Hepatocyte (in vitro differentiated cells): ENCODE measurements at regions not wholly inside any gene's neighbourhood (a gene's known extent, or its start where the extent isn't known, plus 50 kb on each side); places are given as distances from the start of the nearest gene placed in this dataset.

ENCODE experiments used
- DNase-seq: peaks from one replicate; pipeline ENCODE4 v3.0.0-alpha.2; 2016; ENCODE audit warnings: low spot score
- H2AFZ ChIP-seq: fragments of 200-600 bp; sonication (generic); 2 replicates; pipeline ENCODE4 v1.6.0; 2016; ENCODE audit warnings: antibody characterized with exemption, mild to moderate bottlenecking
- H3K27ac ChIP-seq: fragments of 200-600 bp; sonication (generic); 2 replicates; pipeline ENCODE4 v1.5.1; 2016; ENCODE audit warnings: mild to moderate bottlenecking
- H3K27me3 ChIP-seq: fragments of 200-600 bp; sonication (generic); 2 replicates; pipeline ENCODE4 v1.6.1; 2016
- H3K36me3 ChIP-seq: fragments of 200-600 bp; sonication (generic); replicated peaks from 2 replicates; pipeline ENCODE4 v1.5.1; 2016; ENCODE audit warnings: low read depth; ENCODE audit not compliant: insufficient read depth
- H3K4me1 ChIP-seq: fragments of 200-600 bp; sonication (generic); 2 replicates; pipeline ENCODE4 v1.5.1; 2016; ENCODE audit warnings: mild to moderate bottlenecking, moderate library complexity; ENCODE audit not compliant: insufficient read depth
- H3K4me2 ChIP-seq: fragments of 200-600 bp; sonication (generic); 2 replicates; pipeline ENCODE4 v1.6.0; 2016
- H3K4me3 ChIP-seq: fragments of 200-600 bp; sonication (generic); 2 replicates; pipeline ENCODE4 v1.5.1; 2016; ENCODE audit warnings: mild to moderate bottlenecking
- H3K79me2 ChIP-seq: fragments of 200-600 bp; sonication (generic); 2 replicates; pipeline ENCODE4 v1.6.0; 2017; ENCODE audit warnings: mild to moderate bottlenecking
- H3K9me2 ChIP-seq: fragments of 200-600 bp; sonication (generic); replicated peaks from 2 replicates; pipeline ENCODE4 v1.6.0; 2017; ENCODE audit warnings: mild to moderate bottlenecking; ENCODE audit not compliant: insufficient read depth
- H3K9me3 ChIP-seq: fragments of 200-600 bp; sonication (generic); 2 replicates; pipeline ENCODE4 v1.5.1; 2016; ENCODE audit warnings: low read depth, mild to moderate bottlenecking
- H4K20me1 ChIP-seq: fragments of 200-600 bp; sonication (generic); 2 replicates; pipeline ENCODE4 v1.6.0; 2016; ENCODE audit warnings: mild to moderate bottlenecking; ENCODE audit not compliant: insufficient read depth, poor library complexity, severe bottlenecking
- CTCF ChIP-seq: fragments of 200-600 bp; sonication (generic); IDR thresholded peaks from 2 replicates; pipeline ENCODE4 v1.5.1; 2016; ENCODE audit warnings: antibody characterized with exemption, mild to moderate bottlenecking; ENCODE audit not compliant: poor library complexity
- EZH2 ChIP-seq: fragments of 200-600 bp; sonication (generic); IDR thresholded peaks from 2 replicates; pipeline ENCODE4 v1.6.1; 2016; ENCODE audit warnings: antibody characterized with exemption, mild to moderate bottlenecking, borderline replicate concordance
- EZH2phosphoT487 ChIP-seq: fragments of 200-600 bp; sonication (generic); IDR thresholded peaks from one replicate; pipeline ENCODE4 v1.6.1; 2018; ENCODE audit warnings: antibody characterized with exemption, mild to moderate bottlenecking, low read depth, moderate library complexity; ENCODE audit not compliant: unreplicated experiment, severe bottlenecking
- WGBS: methylation state at CpG from one replicate; pipeline ENCODE4 v1.1.6; 2016; ENCODE audit warnings: low lambda C conversion rate; ENCODE audit errors: missing lambda C conversion rate; 5-methylcytosine and 5-hydroxymethylcytosine counted together

DNA sequence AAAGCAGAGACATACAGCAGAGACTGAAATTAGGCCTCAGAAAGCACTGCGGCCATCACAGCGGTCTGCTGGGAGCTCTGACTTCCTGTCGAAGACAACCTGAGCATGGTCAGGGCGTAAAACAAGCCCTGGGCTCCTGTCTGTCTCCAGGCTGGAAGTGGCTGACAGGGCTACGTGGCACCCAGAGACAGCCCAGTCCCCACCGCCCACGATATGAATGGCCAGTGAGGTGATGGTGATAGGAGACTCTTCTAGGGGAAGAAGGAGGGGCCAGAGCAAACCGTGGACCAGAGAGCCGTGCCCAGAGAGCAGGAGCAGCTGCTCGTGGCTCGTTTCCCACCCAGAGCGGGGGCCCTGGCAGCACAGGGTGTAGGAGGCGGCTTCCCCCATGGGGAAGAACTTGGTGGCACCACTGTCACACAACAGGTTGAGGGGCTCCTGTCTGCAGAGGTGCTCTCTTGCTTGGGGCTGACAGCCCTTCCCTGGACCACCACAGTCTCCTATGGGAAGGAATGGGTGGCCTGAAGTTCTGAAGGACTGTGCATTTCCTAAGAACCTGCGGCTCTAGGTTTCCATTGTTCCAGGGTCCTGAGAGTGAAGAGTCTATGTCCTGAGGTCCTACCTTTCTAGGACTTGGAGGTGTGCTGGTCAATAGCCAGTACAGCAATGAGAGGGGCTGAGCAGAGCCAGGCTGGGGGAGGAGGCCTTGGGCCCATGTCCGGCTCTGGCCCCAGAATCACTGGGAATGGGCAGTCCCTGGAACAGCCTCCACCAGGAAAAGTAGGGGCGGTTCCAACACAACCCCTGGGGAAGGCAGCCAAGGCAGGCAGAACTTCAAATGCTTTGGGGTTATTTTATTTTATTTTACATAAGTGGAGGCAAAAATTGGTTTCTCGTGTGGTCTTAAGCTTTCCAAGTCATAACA, 56.4 kb downstream of the BARX1 start:
- Histone ChIP-seq H3K4me3 (no peak overlapping the region), H3K27me3 (no peaks in the 10 kb centered on the region), H3K4me1 (peaks cover 6% of the 10 kb centered on the region), H3K79me2 (no peaks in the 10 kb centered on the region), H4K20me1 (no peaks in the 10 kb centered on the region), H3K4me2 (no peak overlapping the region), H3K9me2 (no peaks in the 10 kb centered on the region), H3K27ac (no peak overlapping the region), H3K36me3 (no peaks in the 10 kb centered on the region), H3K9me3 (no peaks in the 10 kb centered on the region), H2AFZ (no peak overlapping the region)
- DNase-seq: no peak
- TF ChIP-seq CTCF: no peak
- TF ChIP-seq EZH2: no peak
- WGBS: 85% methylated on average over 17 of the region's 17 CpGs

DNA sequence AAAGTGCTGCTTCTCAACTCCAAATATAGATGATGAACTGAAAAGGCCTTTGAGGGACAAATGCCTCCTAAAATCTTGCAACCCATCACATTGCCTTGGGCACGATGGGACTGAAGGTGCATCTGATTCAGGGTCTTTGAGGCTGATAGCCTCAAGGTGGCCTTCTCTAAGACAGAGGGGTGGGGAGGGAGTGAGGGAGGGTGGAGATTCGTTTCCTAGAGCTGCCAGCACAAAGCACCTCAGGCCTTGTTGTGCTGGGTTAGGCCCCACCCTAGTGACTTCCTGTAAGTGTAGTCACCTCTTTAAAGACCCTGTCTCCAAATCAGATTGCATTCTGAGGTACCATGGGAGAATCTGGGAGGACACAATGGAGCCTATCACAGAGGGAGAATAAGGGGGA, 57.1 kb downstream of the BARX1 start:
- no peak overlapping the region for H2AFZ ChIP-seq
- H3K27ac ChIP-seq: no peak overlapping the region
- no peak overlapping the region for H3K4me2 ChIP-seq
- H3K9me3 ChIP-seq: no peaks in the 10 kb centered on the region
- H3K9me2 ChIP-seq: no peaks in the 10 kb centered on the region
- TF ChIP-seq EZH2phosphoT487: no peak
- TF ChIP-seq CTCF: no peak
- TF ChIP-seq EZH2: no peak
- no peaks in the 10 kb centered on the region for H3K79me2 ChIP-seq
- DNase-seq: no peak
- no peak overlapping the region for H3K4me3 ChIP-seq
- WGBS: 64% methylated on average over 2 of the region's 2 CpGs
- H3K4me1 ChIP-seq: peaks cover 6% of the 10 kb centered on the region
- H4K20me1 ChIP-seq: no peaks in the 10 kb centered on the region
- H3K36me3 ChIP-seq: no peaks in the 10 kb centered on the region
- no peaks in the 10 kb centered on the region for H3K27me3 ChIP-seq

GRCh38 chr9:93897075-93897970, 57.8 kb downstream of the BARX1 start:
- no peak for TF ChIP-seq EZH2
- TF ChIP-seq CTCF: no peak
- no peak for TF ChIP-seq EZH2phosphoT487
- no peaks in the 10 kb centered on the region for H3K79me2 ChIP-seq
- peaks cover 6% of the 10 kb centered on the region for H3K4me1 ChIP-seq
- H3K27ac ChIP-seq: no peak overlapping the region
- 91% methylated on average over 8 of the region's 8 CpGs for WGBS
- H3K4me3 ChIP-seq: no peak overlapping the region
- no peak overlapping the region for H3K4me2 ChIP-seq
- no peaks in the 10 kb centered on the region for H3K9me2 ChIP-seq
- DNase-seq: no peak
- H4K20me1 ChIP-seq: no peaks in the 10 kb centered on the region
- H3K9me3 ChIP-seq: no peaks in the 10 kb centered on the region
- H3K36me3 ChIP-seq: no peaks in the 10 kb centered on the region
- H3K27me3 ChIP-seq: no peaks in the 10 kb centered on the region
- no peak overlapping the region for H2AFZ ChIP-seq
